ENCODE measurements at regions not wholly inside any gene's neighbourhood (a gene's known extent, or its start where the extent isn't known, plus 50 kb on each side); places are given as distances from the start of the nearest gene placed in this dataset.
A peak's percentile ranks its signal among the peaks of the same experiment; 100 is the strongest.

DNA sequence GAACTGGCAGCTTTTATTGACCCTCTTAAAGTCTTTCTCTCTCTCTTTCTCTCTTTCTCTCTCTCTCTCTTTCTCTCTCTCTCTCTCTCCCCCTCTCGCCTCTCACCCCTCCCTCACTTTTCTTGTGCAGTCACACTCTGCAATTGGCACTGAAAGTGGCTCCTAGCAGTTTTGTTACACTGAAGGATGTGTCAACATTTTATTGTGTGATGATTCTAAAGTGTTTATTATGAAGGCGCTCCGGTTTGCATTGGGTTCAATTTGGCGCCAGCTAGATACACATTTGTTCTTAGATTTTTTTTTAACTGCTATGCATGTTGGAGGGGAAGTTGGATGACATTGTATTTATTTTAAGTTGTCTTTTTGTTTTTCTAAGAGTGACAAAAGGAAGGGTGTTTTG, 64.0 kb upstream of the CHRM3 start:
- DNase-seq: no peak

DNA sequence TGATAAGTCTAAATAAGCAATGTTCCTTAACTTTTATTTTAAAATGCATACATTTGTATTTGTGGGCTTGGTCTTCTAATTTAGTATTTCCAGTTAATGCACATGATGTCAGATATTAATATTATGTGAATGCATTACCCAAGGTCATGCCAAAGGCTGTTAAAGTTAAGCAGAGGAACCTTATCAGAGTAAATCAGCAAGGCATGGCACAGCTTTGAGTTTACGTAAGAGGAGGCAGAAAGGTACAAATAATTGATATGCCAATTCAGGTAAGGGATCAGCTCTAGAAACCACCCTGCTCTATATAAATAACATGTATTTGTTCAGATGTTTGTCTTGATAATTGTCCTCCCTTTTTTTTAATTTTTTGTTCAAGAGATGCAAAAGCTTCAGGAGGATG, 64.5 kb upstream of the CHRM3 start:
- no peak for DNase-seq

DNA sequence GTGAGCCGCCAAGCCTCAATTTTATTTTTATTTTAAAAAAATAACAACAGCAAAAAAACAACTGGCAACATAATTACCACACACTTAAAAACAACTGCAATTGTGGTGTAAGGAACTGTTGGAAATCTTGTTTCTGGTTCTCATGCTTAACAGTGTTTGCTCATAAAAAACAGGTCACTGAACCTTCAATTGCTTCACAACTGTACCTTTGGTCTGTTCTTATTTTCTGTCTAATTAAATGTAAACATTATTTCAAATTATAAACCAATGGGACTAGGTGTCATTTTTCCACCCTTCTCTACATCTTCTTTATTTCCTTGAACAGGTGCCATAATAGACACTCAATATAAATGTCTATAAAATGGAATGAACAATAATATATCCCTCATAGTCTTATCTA, 68.4 kb upstream of the CHRM3 start:
- no peak for DNase-seq

DNA sequence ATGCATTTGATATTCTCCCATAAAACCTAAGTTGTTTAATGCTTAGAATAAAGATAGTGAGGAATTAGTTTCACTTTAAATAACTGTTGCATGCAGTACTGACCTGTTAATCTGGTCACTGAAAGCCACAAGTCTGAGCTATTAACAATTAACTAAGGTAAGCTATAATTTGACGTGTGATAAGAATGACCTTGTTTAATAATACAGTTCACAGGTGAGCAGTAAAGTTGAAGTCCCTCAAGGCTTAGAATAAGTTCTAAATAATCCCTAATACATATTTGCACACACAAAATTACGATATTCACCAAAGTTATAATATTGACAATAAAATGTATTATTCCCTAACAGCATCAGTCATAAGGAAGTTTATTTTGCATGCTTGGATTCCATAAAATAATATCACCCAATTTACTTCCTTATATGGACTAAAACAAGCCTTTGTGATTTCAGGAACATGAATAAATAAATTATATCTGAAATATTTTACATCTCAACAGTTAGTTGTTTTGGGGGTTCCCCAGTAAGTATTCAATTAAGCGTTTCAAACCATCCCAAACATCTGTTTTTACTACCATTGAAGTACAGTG, 70.6 kb upstream of the CHRM3 start:
- no peak for DNase-seq

DNA sequence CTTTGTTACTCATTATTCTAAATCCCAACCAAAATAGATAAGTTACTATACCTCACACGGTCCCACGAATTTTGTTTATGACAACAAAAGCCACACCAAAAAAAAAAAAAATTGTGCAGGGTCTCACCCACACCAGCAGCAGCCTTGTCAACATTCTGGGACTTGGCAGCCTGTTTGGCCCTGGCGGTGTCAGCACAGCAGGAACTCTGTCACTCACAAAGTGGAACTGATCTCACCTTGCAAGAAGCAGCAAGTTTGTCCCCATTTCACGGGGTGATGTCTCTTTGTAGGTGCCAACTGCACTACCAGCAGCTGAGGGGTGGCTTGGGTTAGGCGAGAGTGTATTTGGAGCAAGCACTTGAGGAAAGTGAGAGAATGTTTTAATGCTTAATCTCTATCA, 75.0 kb upstream of the CHRM3 start:
- DNase-seq: no peak

DNA sequence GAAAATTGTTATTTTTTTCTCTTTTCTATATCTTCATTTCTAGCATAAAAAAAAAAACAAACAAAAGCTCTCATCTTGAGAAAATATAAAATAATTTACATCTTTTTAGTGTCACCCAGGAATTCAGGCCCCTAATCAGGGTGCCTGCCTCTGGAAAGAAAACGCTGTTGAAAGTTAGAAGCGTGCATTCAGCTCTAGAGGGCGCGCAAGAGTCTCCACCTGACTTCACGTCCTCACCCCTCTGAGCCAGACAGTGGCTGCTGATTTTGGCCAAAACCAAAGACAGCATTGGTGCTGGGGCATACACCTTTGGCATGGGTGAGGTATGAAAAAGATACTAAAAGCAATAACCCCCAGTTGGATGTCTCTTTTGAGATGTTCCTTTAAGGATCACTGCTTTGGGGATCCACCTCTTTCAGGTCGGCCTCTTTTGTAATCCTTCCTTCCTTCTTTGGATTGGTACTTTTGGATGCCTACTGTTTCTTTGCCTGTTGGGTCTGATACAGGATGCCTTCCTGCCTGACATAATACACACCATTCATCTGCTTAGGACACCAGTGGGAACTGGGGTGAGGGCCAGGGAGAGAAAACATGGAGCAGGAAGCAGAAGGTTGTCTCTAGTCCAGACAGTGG, 77.6 kb upstream of the CHRM3 start:
- peak in 1 of 2 donors; percentile 2 for DNase-seq

DNA sequence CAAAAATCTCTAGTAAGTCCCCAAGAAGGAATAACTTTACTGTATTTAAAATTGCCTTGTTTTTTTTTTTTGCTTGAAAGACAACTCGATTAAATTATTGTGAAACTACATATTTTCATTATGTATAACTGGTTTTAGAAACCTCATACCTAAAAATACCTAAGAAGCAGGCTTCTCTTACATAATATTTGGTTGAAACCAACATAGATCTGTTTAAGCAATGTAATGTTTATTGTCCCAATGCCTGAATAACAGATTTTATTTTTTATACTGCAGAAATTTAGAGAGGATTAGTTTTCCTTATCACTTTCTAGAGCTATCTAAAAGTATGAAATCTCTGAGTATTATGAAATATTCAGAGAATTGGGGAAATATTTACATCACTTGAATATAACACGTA, 78.5 kb upstream of the CHRM3 start:
- no peak for DNase-seq

DNA sequence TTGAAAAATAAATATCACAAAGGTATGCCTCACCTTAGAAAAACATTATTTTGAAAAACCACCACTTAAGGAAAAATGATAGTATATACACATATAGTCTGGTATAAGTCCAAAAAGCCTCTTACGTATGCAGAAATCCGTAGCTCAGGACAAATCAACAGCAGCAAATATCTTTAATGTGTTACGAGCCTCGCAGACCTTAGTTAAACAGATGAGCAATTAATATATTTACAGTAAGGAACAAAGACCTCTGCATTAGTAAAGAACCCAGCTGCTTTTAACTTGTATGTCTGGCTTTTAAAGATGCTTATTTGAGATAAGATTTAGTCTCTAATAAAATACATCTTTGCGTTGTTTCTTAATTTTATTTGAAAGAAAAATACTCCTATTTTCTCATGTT, 79.9 kb upstream of the CHRM3 start:
- DNase-seq: no peak

DNA sequence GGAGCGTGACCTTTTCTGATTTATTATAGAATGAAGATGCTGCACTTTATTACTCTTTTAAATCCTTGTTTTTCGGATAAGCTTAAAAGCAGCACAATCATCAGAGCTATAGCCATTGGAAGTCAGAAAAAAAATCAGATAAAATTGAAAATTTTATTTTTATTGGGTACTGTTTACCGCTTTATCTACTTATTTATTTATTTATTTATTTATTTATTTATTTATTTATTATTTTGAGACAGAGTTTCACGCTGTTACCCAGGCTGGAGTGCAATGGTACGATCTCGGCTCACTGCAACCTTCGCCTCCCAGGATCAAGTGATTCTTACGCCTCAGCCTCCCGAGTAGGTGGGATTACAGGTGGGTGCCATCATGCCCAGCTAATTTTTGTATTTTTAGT, 83.1 kb upstream of the CHRM3 start:
- DNase-seq: no peak

DNA sequence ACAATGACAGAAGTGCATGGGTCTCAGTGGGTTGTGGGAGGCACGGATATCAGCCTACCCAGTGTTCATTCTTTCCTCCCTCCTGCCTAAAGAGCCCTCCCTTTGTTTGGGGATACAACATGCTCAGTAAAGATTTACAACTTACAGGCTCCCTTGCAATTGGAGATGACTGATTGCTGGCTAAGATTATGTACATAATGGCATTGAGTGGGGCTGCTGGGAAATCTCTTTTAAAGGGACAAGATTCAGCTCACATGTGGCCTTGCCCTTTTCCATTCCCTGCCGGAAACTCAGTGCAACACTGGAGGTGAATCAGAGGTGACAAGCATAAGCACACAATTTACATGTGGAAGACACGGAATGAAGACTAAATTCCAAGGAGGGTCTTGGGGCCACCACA, 83.7 kb upstream of the CHRM3 start:
- DNase-seq: no peak

DNA sequence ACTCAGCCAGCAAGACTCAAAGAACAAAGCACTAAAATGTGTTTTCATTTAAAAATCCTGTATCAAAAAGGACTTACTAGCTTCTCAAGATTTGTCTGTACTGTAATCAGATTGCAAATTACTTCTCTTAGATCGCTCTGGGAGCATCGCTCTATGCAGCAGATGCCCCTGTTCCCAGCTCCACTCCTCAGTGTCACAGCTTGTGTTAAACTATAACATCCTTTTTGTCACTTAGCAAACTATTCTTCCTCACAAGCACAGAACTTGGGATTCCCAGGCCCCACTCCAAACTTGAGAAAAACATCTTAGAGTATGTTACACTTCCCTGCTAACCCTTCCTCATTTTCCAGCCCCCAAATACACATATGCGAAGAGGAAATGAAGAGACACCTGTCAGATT, 85.1 kb upstream of the CHRM3 start:
- DNase-seq: no peak

DNA sequence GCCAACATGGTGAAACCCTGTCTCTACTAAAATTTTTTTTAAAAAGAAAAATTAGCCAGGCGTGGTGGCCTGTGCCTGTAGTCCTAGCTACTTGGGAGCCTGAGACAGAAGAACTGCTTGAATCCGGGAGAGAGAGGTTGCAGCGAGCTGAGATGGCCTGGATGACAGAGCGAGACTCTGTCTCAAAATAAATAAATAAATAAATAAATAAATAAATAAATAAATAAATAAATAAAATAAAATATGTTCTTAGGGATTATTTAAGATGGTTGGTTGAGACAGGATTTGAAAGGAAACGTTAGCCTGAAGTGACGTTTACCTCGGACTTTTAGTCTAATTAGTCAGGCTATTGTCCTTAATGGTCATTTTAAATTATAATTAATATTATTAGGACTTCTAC, 88.5 kb upstream of the CHRM3 start:
- DNase-seq: no peak

DNA sequence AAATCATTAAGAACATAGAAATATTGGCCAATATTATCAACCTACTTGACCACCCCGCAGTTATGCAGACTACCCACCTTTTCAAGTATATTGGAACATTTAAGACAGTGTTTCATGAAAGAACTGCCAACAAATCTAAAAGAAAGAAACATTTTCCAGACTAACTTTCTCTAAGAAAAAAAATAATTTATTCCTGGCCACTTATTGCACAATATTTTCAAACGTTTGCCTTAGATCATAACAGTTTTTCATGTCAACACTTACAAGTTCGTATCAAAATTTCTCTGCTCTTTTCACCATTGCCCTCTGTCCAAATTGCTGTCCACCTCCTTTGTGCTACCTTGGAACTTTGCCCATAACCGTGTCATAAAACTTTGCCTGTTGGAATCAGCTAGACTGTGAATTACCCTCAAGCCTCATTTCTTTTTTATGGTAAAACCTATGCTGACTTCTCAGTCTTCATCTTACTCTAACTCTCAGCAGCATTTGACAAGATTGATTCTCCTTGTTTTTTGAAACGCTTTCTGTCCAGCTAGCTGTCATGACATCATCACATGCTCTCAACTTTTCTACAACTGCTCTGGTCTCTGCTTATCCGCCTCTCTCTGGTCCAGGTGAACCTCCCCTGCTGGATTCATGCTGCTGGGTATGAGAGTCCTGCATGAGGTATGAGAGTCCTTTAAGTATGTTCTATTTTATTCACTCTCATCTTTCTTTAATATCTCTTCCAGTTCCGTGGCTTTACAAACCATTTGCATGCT, 92.8 kb upstream of the CHRM3 start:
- DNase-seq: no peak

DNA sequence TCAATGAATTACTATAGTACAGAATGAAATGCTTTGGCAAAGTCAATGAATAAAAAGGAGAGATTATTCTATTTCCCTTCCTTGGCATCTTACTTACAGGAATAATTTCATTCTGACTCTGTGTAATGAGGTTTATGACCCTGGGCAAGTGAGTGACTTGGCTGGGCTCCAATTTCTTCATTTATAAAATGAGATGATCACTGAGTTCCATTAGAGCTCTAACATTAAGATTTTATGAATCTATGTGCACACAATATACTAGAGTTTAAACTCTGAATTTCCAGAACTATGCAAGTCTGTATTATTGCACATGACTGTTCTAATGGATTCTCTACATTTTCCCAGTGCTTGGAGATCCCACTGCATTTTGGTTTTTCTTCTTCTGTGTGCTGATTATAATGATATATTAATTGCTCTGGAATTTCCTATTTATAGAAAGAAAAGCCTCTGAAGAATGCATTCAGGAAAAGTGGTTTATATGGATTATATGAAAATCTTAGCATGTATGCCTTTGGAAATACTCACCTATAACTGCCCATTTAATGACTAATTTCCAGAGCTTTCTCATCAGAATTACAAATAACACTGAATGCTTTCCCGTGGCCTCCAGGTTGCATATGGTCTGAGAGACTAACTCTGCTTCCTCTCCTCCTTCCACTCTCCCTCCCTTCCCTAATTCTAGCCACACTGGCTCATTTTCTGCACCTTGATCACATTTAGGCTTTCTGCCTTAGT, 97.4 kb upstream of the CHRM3 start:
- no peak for DNase-seq

DNA sequence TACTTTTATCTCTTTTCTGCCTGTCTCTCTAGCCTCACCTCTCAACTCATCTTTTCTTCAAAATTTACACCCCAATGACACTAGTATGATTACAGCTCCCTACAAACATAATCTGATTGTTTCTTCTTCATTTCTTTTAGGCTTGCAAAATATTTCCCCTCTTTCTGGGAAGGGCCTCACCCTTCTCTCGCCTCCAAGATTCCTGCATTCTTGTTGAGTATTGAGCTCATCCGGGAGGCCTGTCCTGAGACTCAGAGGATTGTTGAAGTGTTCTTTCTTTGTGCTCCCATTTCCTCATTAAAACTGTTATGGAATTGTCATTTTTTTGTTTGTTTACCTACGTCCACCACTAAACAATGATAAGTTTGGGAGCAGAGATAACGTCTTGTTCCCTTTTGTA, 99.1 kb upstream of the CHRM3 start:
- DNase-seq: no peak

DNA sequence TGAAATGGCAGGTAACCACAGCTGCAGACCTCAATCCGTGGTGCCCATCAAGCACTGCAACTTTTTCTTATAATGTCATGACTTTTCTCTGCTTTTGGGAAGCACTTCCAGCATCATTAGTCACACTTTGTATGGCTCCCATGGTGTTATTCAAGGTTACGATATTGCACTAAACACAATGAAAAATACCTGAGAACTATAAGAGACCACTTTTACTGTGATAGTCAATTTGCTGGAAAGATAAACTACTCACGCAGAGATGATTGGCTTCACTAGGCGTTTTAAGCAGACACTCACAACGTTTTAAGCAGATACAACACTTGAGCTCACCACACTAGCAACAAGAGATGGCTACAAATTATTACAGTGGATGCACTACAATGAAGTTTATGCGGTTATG, 103.2 kb upstream of the CHRM3 start:
- DNase-seq: no peak

DNA sequence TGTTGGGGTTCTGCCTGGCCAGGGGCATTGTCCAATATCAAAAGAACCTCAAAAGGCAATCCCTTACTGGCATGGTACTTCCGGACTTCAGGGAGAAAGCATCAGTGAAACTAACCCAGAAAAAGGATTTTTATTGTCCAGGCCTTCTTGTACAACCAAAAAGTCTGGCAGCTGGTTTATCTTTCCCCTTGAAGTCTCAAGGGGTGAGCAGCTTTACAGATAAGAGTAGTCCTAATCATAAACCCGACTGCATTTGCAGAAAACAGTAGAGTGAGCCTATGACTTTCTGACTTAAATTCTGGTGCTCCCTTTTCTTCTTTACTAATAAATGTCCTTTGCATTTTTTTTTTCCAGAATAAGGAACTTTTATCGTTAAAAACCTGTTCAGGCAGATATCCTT, 104.0 kb upstream of the CHRM3 start:
- no peak for DNase-seq

DNA sequence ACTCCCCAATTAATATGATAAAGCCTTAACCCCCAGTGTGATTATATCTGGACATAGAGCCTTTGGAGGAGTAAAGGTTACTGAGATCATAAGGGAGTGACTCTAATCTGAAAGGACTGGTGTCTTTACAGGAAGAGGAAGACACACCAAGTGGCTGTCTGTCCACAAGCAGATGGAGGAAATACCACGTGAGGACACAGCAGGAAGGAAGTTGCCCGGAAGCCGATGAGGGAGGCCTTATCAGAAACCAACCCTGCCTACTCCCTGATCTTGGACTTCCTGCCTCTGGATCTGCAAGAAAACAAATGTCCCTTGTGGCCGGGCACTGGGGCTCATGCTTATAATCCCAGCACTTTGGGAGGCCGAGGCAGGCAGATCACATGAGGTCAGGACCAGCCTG, 110.3 kb upstream of the CHRM3 start:
- no peak for DNase-seq

DNA sequence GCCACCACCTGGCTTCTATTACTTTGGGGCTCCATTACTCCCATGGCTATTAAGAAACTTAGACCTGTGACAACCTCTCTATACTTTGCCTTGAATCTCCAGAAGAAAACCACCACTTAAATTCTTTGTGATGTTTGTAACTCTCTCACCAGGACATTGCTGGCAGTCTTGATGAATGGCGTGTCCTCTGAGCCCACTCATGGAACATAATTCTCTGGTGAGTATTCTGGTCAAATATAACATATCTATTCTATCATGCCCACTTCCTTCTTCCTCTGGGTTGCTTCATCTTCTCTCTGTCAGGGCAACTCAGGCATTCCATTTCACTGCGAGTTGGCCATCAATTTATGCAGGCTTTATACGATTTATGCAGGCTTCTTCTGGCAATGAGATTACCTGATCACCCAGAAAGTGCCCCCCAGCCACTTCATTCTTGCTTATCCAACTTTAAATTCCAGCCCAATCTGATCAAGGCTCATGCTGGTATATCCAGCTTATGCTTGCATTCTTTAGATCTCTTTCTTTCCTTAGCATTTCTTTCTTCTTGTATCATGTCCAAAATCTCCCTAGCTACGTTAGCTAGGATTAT, 112.0 kb upstream of the CHRM3 start:
- no peak for DNase-seq

DNA sequence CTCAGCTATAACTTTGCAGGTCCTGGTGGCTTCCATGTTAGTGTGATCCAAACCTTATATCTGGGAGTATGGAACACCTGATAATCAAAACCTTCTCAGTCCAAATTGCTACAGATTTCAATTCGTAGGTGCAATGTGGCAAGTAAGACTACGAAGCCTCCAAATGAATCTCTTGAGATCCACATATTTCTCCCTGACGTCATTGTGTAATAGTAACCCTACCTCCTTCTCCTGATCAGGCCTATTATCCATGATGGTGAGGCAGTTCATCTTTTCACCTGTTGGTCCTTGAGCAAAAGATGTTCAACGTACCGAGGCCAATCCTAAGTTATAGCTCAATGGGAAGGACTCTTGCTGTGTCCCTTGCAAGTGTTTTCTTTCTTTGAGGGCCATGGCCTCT, 115.9 kb upstream of the CHRM3 start:
- DNase-seq: no peak

DNA sequence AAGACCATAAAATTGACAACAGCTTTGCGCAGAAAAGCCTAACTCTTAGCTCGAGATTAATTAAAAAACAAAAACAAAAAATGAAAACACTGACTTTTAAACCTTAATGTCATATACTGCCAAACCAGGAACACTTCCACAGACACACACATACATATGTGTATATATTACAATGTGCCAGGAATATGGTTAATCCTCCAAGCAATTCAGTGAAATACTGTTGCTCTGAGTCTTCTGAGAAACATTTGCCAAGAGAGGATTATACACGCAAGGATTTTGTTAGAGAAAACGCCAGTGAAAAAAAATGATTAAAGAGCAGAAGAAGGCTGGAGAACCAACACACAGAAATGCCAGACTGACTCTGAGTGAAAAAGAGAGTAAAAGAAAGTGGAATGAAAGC, 116.7 kb upstream of the CHRM3 start:
- no peak for DNase-seq

DNA sequence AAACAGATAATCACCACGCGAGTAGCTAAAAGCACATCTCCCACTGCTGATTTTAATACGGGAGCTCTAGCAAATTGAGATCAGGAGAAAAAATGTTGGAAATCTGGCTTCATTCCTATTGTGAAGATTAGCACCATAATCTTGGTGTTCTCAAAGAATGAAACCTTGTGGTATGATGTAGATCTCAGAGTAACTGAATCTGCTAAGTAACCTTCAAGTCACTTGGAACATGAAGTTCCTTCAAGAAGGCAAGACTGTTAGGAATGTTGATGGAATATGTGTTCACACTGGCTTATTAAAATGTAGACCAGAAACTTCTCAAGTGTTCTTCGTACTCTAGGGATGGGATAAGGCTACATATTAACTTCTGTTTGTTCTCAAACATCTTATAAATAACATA, 117.4 kb upstream of the CHRM3 start:
- DNase-seq: no peak

DNA sequence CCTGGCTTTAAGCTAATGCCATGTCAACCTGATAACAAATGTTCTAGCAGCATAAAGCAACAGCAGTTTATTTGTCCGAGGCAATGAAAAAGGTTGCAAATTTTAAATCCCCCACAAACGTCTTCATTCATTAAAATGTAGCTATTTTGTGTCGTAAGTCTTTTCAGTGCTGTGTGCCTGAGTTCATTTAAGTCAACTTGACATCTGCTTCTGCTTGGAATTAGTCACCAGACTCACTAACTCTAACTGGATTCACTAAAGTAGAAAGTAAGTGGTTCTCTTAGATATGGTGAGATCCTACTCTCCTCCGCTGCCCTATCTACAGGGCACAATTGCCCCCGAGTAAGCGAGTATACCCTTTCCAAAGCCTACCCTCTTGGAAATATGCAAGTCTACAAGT, 118.4 kb upstream of the CHRM3 start:
- DNase-seq: no peak

DNA sequence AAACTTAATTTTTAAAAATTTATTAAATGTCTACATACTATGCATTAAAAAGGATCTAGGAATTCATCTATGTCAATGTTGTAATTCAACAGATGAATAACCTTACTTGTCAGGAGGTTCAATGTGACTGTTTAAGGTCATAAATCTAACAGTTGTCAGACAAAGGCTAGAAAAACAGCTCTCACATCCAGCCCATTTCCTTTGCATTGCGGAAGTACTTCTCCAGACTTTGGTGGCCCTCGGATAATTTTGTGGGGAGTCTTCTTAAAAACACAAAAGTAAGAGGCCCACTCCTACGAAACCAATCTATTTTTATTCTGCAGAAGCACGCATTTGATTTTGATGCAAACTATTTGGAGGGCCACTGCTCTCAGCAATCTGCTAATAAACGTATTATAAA, 122.6 kb upstream of the CHRM3 start:
- no peak for DNase-seq

All from activated CD4-positive, alpha-beta T cell treated with anti-CD3 and anti-CD28 coated beads for 4 hours (primary cell).